H9 (cell line): ENCODE measurements at regions not wholly inside any gene's neighbourhood (a gene's known extent, or its start where the extent isn't known, plus 50 kb on each side); places are given as distances from the start of the nearest gene placed in this dataset.
A peak's percentile ranks its signal among the peaks of the same experiment; 100 is the strongest.

ENCODE experiments used
- DNase-seq: peaks from one replicate; pipeline ENCODE4 v3.0.0-alpha.2; 2017
- H2AFZ ChIP-seq: one replicate; pipeline ENCODE4 v1.6.1; 2013; ENCODE audit warnings: mild to moderate bottlenecking, low read length, control low read depth, moderate library complexity
- H2AK5ac ChIP-seq: 2 replicates; pipeline ENCODE4 v1.6.1; 2013; ENCODE audit warnings: low read length, control low read depth, mixed read lengths; ENCODE audit not compliant: insufficient read length
- H2BK120ac ChIP-seq: one replicate; pipeline ENCODE4 v1.6.1; 2013; ENCODE audit warnings: low read depth, mild to moderate bottlenecking, low read length, control low read depth, inconsistent platforms; ENCODE audit not compliant: poor library complexity, severe bottlenecking
- H2BK12ac ChIP-seq: 2 replicates; pipeline ENCODE4 v1.6.1; 2013; ENCODE audit warnings: low read length, control low read depth, mixed read lengths, low read depth; ENCODE audit not compliant: insufficient read length
- H2BK15ac ChIP-seq: 2 replicates; pipeline ENCODE4 v1.6.1; 2013; ENCODE audit warnings: low read depth, low read length, control low read depth
- H2BK20ac ChIP-seq: one replicate; pipeline ENCODE4 v1.6.1; 2013; ENCODE audit warnings: low read depth, mild to moderate bottlenecking, low read length, control low read depth, inconsistent platforms; ENCODE audit not compliant: poor library complexity, severe bottlenecking
- H2BK5ac ChIP-seq: 2 replicates; pipeline ENCODE4 v1.6.1; 2013; ENCODE audit warnings: low read length, control low read depth, mixed read lengths; ENCODE audit not compliant: insufficient read length
- H3K14ac ChIP-seq: 2 replicates; pipeline ENCODE4 v1.6.1; 2013; ENCODE audit warnings: low read length, control low read depth; ENCODE audit not compliant: insufficient read depth
- H3K18ac ChIP-seq: 2 replicates; pipeline ENCODE4 v1.6.1; 2013; ENCODE audit warnings: low read depth, mild to moderate bottlenecking, mixed read lengths, low read length, control low read depth; ENCODE audit not compliant: insufficient read length
- H3K23ac ChIP-seq: 2 replicates; pipeline ENCODE4 v1.6.1; 2013; ENCODE audit warnings: low read length, control low read depth, mixed read lengths, low read depth; ENCODE audit not compliant: insufficient read length
- H3K23me2 ChIP-seq: 2 replicates; pipeline ENCODE4 v1.6.1; 2013; ENCODE audit warnings: low read depth, mild to moderate bottlenecking, mixed read lengths, low read length, control low read depth; ENCODE audit not compliant: insufficient read length, poor library complexity, severe bottlenecking
- H3K27ac ChIP-seq: 2 replicates; pipeline ENCODE4 v1.5.1; 2013; ENCODE audit warnings: low read length, control low read depth, mixed read lengths, low read depth; ENCODE audit not compliant: insufficient read length
- H3K27me3 ChIP-seq: 2 replicates; pipeline ENCODE4 v1.6.1; 2013; ENCODE audit warnings: low read length, control low read depth, inconsistent platforms; ENCODE audit not compliant: insufficient read depth
- H3K4ac ChIP-seq: 2 replicates; pipeline ENCODE4 v1.6.1; 2013; ENCODE audit warnings: low read depth, mild to moderate bottlenecking, control low read depth, inconsistent platforms, low read length, moderate library complexity
- H3K4me1 ChIP-seq: 2 replicates; pipeline ENCODE4 v1.6.1; 2013; ENCODE audit warnings: low read length, control low read depth, inconsistent platforms; ENCODE audit not compliant: insufficient read depth
- H3K4me2 ChIP-seq: 2 replicates; pipeline ENCODE4 v1.6.1; 2013; ENCODE audit warnings: low read length, control low read depth, mixed read lengths; ENCODE audit not compliant: insufficient read length, insufficient read depth
- H3K56ac ChIP-seq: 2 replicates; pipeline ENCODE4 v1.6.1; 2013; ENCODE audit warnings: low read depth, mild to moderate bottlenecking, mixed read lengths, low read length, control low read depth; ENCODE audit not compliant: insufficient read length
- H3K79me1 ChIP-seq: 2 replicates; pipeline ENCODE4 v1.6.1; 2013; ENCODE audit warnings: low read depth, mild to moderate bottlenecking, moderate library complexity, low read length, control low read depth, inconsistent platforms; ENCODE audit not compliant: insufficient read depth, poor library complexity, severe bottlenecking
- H3K79me2 ChIP-seq: 2 replicates; pipeline ENCODE4 v1.6.1; 2013; ENCODE audit warnings: low read length, control low read depth, inconsistent platforms; ENCODE audit not compliant: insufficient read depth
- H3K9ac ChIP-seq: 2 replicates; pipeline ENCODE4 v1.6.1; 2013; ENCODE audit warnings: low read length, control low read depth, mixed read lengths; ENCODE audit not compliant: insufficient read length; ENCODE audit errors: extremely low read depth
- H3K9me3 ChIP-seq: one replicate; pipeline ENCODE4 v1.6.1; 2013; ENCODE audit warnings: low read depth, low read length, inconsistent platforms; ENCODE audit not compliant: control insufficient read depth
- H3T11ph ChIP-seq: one replicate; pipeline ENCODE4 v1.6.1; 2013; ENCODE audit warnings: mild to moderate bottlenecking, low read length, control low read depth, inconsistent platforms
- H4K20me1 ChIP-seq: one replicate; pipeline ENCODE4 v1.6.1; 2013; ENCODE audit not compliant: control insufficient read depth, insufficient read length, insufficient read depth
- H4K5ac ChIP-seq: 2 replicates; pipeline ENCODE4 v1.6.1; 2013; ENCODE audit warnings: low read depth, mild to moderate bottlenecking, mixed read lengths, low read length, control low read depth; ENCODE audit not compliant: insufficient read length
- H4K8ac ChIP-seq: replicated peaks from 2 replicates; pipeline ENCODE4 v1.6.1; 2013; ENCODE audit warnings: low read length, control low read depth, mixed read lengths, low read depth; ENCODE audit not compliant: insufficient read length
- H4K91ac ChIP-seq: 2 replicates; pipeline ENCODE4 v1.6.1; 2013; ENCODE audit warnings: low read depth, mild to moderate bottlenecking, moderate library complexity, mixed read lengths, low read length, control low read depth; ENCODE audit not compliant: insufficient read length
- H3K27ac Mint-ChIP-seq, 3 experiments: 2 replicates in 2 of 3; 3 replicates in 1 of 3; pipeline ENCODE4 v1.8.0; 2020 to 2021; ENCODE audit warnings: mixed read lengths in 3 of 3, mild to moderate bottlenecking in 1 of 3, moderate library complexity in 1 of 3
- H3K27me3 Mint-ChIP-seq: 2 replicates; pipeline ENCODE4 v1.8.0; 2021; ENCODE audit warnings: low read depth, mild to moderate bottlenecking, moderate library complexity, mixed read lengths
- H3K36me3 Mint-ChIP-seq, 3 experiments: 2 replicates in 2 of 3; 3 replicates in 1 of 3; pipeline ENCODE4 v1.8.0; 2020 to 2021; ENCODE audit warnings: low read depth in 3 of 3, mixed read lengths in 3 of 3; ENCODE audit not compliant: insufficient read depth in 1 of 3
- H3K4me1 Mint-ChIP-seq, 2 experiments: 2 replicates each; pipeline ENCODE4 v1.8.0; 2020; ENCODE audit warnings: mixed read lengths in 2 of 2
- H3K4me3 Mint-ChIP-seq, 2 experiments: 2 replicates in 1 of 2; 3 replicates in 1 of 2; pipeline ENCODE4 v1.8.0; 2020 to 2021; ENCODE audit warnings: mild to moderate bottlenecking in 2 of 2, mixed read lengths in 2 of 2, moderate library complexity in 1 of 2
- H3K9me3 Mint-ChIP-seq, 2 experiments: 2 replicates in 1 of 2; 3 replicates in 1 of 2; pipeline ENCODE4 v1.8.0; 2020; ENCODE audit warnings: mild to moderate bottlenecking in 2 of 2, mixed read lengths in 2 of 2, moderate library complexity in 1 of 2
- WGBS: extraction: QIAGEN DNeasy Blood & Tissue Kit; methylation state at CpG from one replicate; pipeline ENCODE4 v1.1.7; 2013; ENCODE audit warnings: missing lambda C conversion rate, low lambda C conversion rate, mixed read lengths; ENCODE audit not compliant: insufficient read length; ENCODE audit errors: extremely low coverage; 5-methylcytosine and 5-hydroxymethylcytosine counted together
- TF ChIP-seq, protein P1 (sequence below): fragments of 200-600 bp; sonication (generic); conservative IDR thresholded peaks from 3 replicates; pipeline ENCODE4 v1.8.0; 2021; ENCODE audit warnings: antibody characterized with exemption, mild to moderate bottlenecking

DNA sequence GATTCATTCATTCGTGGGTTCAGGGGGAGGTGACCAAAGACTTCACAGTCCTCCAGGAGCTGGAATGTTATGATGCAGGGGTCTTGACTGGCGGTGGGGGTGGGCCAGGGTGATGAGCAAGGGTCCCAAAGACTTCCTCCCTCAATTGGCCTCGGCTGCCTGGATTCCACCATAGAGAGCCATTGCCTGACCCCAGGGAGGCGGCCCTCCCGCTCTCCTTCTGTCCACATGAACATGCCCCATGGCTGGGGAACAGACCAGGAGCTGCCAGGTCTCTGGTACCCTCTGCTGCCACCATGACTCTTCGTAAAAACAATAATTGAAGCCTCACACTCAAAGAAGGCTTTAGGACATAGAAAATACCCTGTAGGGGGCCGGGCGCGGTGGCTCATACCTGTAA is 102.5 kb upstream of the CASZ1 start:
- Mint-ChIP-seq H3K9me3 (no peaks in the 10 kb centered on the region), H3K36me3 (no peaks in the 10 kb centered on the region), H3K4me3 (no peak overlapping the region), H3K4me1 (peaks cover 25 to 41% of the 10 kb centered on the region in 2 experiments), H3K27ac (no peak overlapping the region), H3K27me3 (peaks cover 4% of the 10 kb centered on the region)
- Histone ChIP-seq H4K91ac (no peak overlapping the region), H2AK5ac (no peak overlapping the region), H3T11ph (no peak overlapping the region), H3K4me1 (peaks cover 6% of the 10 kb centered on the region; the same call in 1 of the 2 replicates), H3K27ac (no peak overlapping the region), H3K27me3 (no peaks in the 10 kb centered on the region), H3K56ac (no peak overlapping the region), H3K4ac (no peak overlapping the region), H3K9ac (no peak overlapping the region), H3K23me2 (no peaks in the 10 kb centered on the region), H2AFZ (no peak overlapping the region), H3K23ac (no peak overlapping the region), H4K8ac (no peak overlapping the region), H3K18ac (no peak overlapping the region), H4K5ac (no peak overlapping the region), H3K9me3 (no peaks in the 10 kb centered on the region), H2BK12ac (no peak overlapping the region), H3K79me2 (no peaks in the 10 kb centered on the region), H2BK120ac (no peak overlapping the region), H3K4me2 (no peak overlapping the region), H2BK20ac (no peak overlapping the region), H2BK5ac (no peak overlapping the region), H4K20me1 (no peaks in the 10 kb centered on the region), H3K79me1 (no peaks in the 10 kb centered on the region), H3K14ac (no peak overlapping the region), H2BK15ac (no peak overlapping the region)
- TF ChIP-seq, protein P1, sequence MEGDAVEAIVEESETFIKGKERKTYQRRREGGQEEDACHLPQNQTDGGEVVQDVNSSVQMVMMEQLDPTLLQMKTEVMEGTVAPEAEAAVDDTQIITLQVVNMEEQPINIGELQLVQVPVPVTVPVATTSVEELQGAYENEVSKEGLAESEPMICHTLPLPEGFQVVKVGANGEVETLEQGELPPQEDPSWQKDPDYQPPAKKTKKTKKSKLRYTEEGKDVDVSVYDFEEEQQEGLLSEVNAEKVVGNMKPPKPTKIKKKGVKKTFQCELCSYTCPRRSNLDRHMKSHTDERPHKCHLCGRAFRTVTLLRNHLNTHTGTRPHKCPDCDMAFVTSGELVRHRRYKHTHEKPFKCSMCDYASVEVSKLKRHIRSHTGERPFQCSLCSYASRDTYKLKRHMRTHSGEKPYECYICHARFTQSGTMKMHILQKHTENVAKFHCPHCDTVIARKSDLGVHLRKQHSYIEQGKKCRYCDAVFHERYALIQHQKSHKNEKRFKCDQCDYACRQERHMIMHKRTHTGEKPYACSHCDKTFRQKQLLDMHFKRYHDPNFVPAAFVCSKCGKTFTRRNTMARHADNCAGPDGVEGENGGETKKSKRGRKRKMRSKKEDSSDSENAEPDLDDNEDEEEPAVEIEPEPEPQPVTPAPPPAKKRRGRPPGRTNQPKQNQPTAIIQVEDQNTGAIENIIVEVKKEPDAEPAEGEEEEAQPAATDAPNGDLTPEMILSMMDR: no peak
- no CpG with 5 or more reads among the region's 9 CpGs for whole genome bisulfite sequencing
- peak; percentile 26 for DNase-seq
